Breast epithelium (tissue), 3 donors: ENCODE measurements at regions not wholly inside any gene's neighbourhood (a gene's known extent, or its start where the extent isn't known, plus 50 kb on each side); places are given as distances from the start of the nearest gene placed in this dataset.

Experiments
- POLR2A ChIP-seq: fragments of 450-650 bp; IDR thresholded peaks from one replicate; pipeline ENCODE4 v1.6.1; 2016; ENCODE audit warnings: antibody characterized with exemption, mild to moderate bottlenecking, moderate library complexity
- POLR2AphosphoS5 ChIP-seq, 3 donors: sonication (generic); formaldehyde crosslinking; IDR thresholded peaks; one replicate each; pipeline ENCODE4 v1.6.1; 2017; ENCODE audit warnings: antibody characterized with exemption in 3 of 3
- TF ChIP-seq, protein P1 (sequence below), 3 donors: fragments of 450-650 bp; IDR thresholded peaks; one replicate each; pipeline ENCODE4 v1.5.1; 2016 to 2017; ENCODE audit warnings: antibody characterized with exemption in 3 of 3, mild to moderate bottlenecking in 3 of 3, moderate library complexity in 3 of 3

DNA sequence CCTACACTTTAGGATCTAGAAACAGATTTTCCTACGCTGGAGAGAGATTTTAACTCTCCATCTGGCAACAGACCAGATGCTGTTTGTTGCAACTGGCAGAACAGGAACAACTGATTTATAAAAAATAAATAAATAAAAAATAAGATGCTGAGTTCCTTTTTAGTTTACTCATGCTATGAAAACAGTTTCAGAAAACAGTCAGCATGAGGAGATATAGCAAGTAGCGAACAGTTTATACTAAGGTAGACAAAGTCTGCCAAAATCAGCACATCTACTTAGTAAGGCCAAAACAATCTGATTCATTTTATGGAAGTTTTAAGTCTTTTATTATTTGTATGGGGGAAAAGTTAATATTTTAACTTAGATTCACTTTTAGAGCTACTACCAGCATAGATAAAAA is 974.0 kb upstream of the CNTNAP5 start:
- TF ChIP-seq, protein P1, sequence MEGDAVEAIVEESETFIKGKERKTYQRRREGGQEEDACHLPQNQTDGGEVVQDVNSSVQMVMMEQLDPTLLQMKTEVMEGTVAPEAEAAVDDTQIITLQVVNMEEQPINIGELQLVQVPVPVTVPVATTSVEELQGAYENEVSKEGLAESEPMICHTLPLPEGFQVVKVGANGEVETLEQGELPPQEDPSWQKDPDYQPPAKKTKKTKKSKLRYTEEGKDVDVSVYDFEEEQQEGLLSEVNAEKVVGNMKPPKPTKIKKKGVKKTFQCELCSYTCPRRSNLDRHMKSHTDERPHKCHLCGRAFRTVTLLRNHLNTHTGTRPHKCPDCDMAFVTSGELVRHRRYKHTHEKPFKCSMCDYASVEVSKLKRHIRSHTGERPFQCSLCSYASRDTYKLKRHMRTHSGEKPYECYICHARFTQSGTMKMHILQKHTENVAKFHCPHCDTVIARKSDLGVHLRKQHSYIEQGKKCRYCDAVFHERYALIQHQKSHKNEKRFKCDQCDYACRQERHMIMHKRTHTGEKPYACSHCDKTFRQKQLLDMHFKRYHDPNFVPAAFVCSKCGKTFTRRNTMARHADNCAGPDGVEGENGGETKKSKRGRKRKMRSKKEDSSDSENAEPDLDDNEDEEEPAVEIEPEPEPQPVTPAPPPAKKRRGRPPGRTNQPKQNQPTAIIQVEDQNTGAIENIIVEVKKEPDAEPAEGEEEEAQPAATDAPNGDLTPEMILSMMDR (IDR thresholded peaks at IDR 0.05): no peak
- no peak for TF ChIP-seq POLR2A
- TF ChIP-seq POLR2AphosphoS5 (IDR thresholded peaks at IDR 0.05): no peak
